H9 (cell line): ENCODE measurements at regions not wholly inside any gene's neighbourhood (a gene's known extent, or its start where the extent isn't known, plus 50 kb on each side); places are given as distances from the start of the nearest gene placed in this dataset.

Source experiments
- DNase-seq: peaks from one replicate; pipeline ENCODE4 v3.0.0-alpha.2; 2017
- H2AFZ ChIP-seq: one replicate; pipeline ENCODE4 v1.6.1; 2013; ENCODE audit warnings: mild to moderate bottlenecking, low read length, control low read depth, moderate library complexity
- H2AK5ac ChIP-seq: 2 replicates; pipeline ENCODE4 v1.6.1; 2013; ENCODE audit warnings: low read length, control low read depth, mixed read lengths; ENCODE audit not compliant: insufficient read length
- H2BK120ac ChIP-seq: one replicate; pipeline ENCODE4 v1.6.1; 2013; ENCODE audit warnings: low read depth, mild to moderate bottlenecking, low read length, control low read depth, inconsistent platforms; ENCODE audit not compliant: poor library complexity, severe bottlenecking
- H2BK12ac ChIP-seq: 2 replicates; pipeline ENCODE4 v1.6.1; 2013; ENCODE audit warnings: low read length, control low read depth, mixed read lengths, low read depth; ENCODE audit not compliant: insufficient read length
- H2BK15ac ChIP-seq: 2 replicates; pipeline ENCODE4 v1.6.1; 2013; ENCODE audit warnings: low read depth, low read length, control low read depth
- H2BK20ac ChIP-seq: one replicate; pipeline ENCODE4 v1.6.1; 2013; ENCODE audit warnings: low read depth, mild to moderate bottlenecking, low read length, control low read depth, inconsistent platforms; ENCODE audit not compliant: poor library complexity, severe bottlenecking
- H2BK5ac ChIP-seq: 2 replicates; pipeline ENCODE4 v1.6.1; 2013; ENCODE audit warnings: low read length, control low read depth, mixed read lengths; ENCODE audit not compliant: insufficient read length
- H3K14ac ChIP-seq: 2 replicates; pipeline ENCODE4 v1.6.1; 2013; ENCODE audit warnings: low read length, control low read depth; ENCODE audit not compliant: insufficient read depth
- H3K18ac ChIP-seq: 2 replicates; pipeline ENCODE4 v1.6.1; 2013; ENCODE audit warnings: low read depth, mild to moderate bottlenecking, mixed read lengths, low read length, control low read depth; ENCODE audit not compliant: insufficient read length
- H3K23ac ChIP-seq: 2 replicates; pipeline ENCODE4 v1.6.1; 2013; ENCODE audit warnings: low read length, control low read depth, mixed read lengths, low read depth; ENCODE audit not compliant: insufficient read length
- H3K23me2 ChIP-seq: 2 replicates; pipeline ENCODE4 v1.6.1; 2013; ENCODE audit warnings: low read depth, mild to moderate bottlenecking, mixed read lengths, low read length, control low read depth; ENCODE audit not compliant: insufficient read length, poor library complexity, severe bottlenecking
- H3K27ac ChIP-seq: 2 replicates; pipeline ENCODE4 v1.5.1; 2013; ENCODE audit warnings: low read length, control low read depth, mixed read lengths, low read depth; ENCODE audit not compliant: insufficient read length
- H3K27me3 ChIP-seq: 2 replicates; pipeline ENCODE4 v1.6.1; 2013; ENCODE audit warnings: low read length, control low read depth, inconsistent platforms; ENCODE audit not compliant: insufficient read depth
- H3K4ac ChIP-seq: 2 replicates; pipeline ENCODE4 v1.6.1; 2013; ENCODE audit warnings: low read depth, mild to moderate bottlenecking, control low read depth, inconsistent platforms, low read length, moderate library complexity
- H3K4me1 ChIP-seq: 2 replicates; pipeline ENCODE4 v1.6.1; 2013; ENCODE audit warnings: low read length, control low read depth, inconsistent platforms; ENCODE audit not compliant: insufficient read depth
- H3K4me2 ChIP-seq: 2 replicates; pipeline ENCODE4 v1.6.1; 2013; ENCODE audit warnings: low read length, control low read depth, mixed read lengths; ENCODE audit not compliant: insufficient read length, insufficient read depth
- H3K56ac ChIP-seq: 2 replicates; pipeline ENCODE4 v1.6.1; 2013; ENCODE audit warnings: low read depth, mild to moderate bottlenecking, mixed read lengths, low read length, control low read depth; ENCODE audit not compliant: insufficient read length
- H3K79me1 ChIP-seq: 2 replicates; pipeline ENCODE4 v1.6.1; 2013; ENCODE audit warnings: low read depth, mild to moderate bottlenecking, moderate library complexity, low read length, control low read depth, inconsistent platforms; ENCODE audit not compliant: insufficient read depth, poor library complexity, severe bottlenecking
- H3K79me2 ChIP-seq: 2 replicates; pipeline ENCODE4 v1.6.1; 2013; ENCODE audit warnings: low read length, control low read depth, inconsistent platforms; ENCODE audit not compliant: insufficient read depth
- H3K9ac ChIP-seq: 2 replicates; pipeline ENCODE4 v1.6.1; 2013; ENCODE audit warnings: low read length, control low read depth, mixed read lengths; ENCODE audit not compliant: insufficient read length; ENCODE audit errors: extremely low read depth
- H3K9me3 ChIP-seq: one replicate; pipeline ENCODE4 v1.6.1; 2013; ENCODE audit warnings: low read depth, low read length, inconsistent platforms; ENCODE audit not compliant: control insufficient read depth
- H3T11ph ChIP-seq: one replicate; pipeline ENCODE4 v1.6.1; 2013; ENCODE audit warnings: mild to moderate bottlenecking, low read length, control low read depth, inconsistent platforms
- H4K20me1 ChIP-seq: one replicate; pipeline ENCODE4 v1.6.1; 2013; ENCODE audit not compliant: control insufficient read depth, insufficient read length, insufficient read depth
- H4K5ac ChIP-seq: 2 replicates; pipeline ENCODE4 v1.6.1; 2013; ENCODE audit warnings: low read depth, mild to moderate bottlenecking, mixed read lengths, low read length, control low read depth; ENCODE audit not compliant: insufficient read length
- H4K8ac ChIP-seq: replicated peaks from 2 replicates; pipeline ENCODE4 v1.6.1; 2013; ENCODE audit warnings: low read length, control low read depth, mixed read lengths, low read depth; ENCODE audit not compliant: insufficient read length
- H4K91ac ChIP-seq: 2 replicates; pipeline ENCODE4 v1.6.1; 2013; ENCODE audit warnings: low read depth, mild to moderate bottlenecking, moderate library complexity, mixed read lengths, low read length, control low read depth; ENCODE audit not compliant: insufficient read length
- H3K27ac Mint-ChIP-seq, 3 experiments: 2 replicates in 2 of 3; 3 replicates in 1 of 3; pipeline ENCODE4 v1.8.0; 2020 to 2021; ENCODE audit warnings: mixed read lengths in 3 of 3, mild to moderate bottlenecking in 1 of 3, moderate library complexity in 1 of 3
- H3K27me3 Mint-ChIP-seq: 2 replicates; pipeline ENCODE4 v1.8.0; 2021; ENCODE audit warnings: low read depth, mild to moderate bottlenecking, moderate library complexity, mixed read lengths
- H3K36me3 Mint-ChIP-seq, 3 experiments: 2 replicates in 2 of 3; 3 replicates in 1 of 3; pipeline ENCODE4 v1.8.0; 2020 to 2021; ENCODE audit warnings: low read depth in 3 of 3, mixed read lengths in 3 of 3; ENCODE audit not compliant: insufficient read depth in 1 of 3
- H3K4me1 Mint-ChIP-seq, 2 experiments: 2 replicates each; pipeline ENCODE4 v1.8.0; 2020; ENCODE audit warnings: mixed read lengths in 2 of 2
- H3K4me3 Mint-ChIP-seq, 2 experiments: 2 replicates in 1 of 2; 3 replicates in 1 of 2; pipeline ENCODE4 v1.8.0; 2020 to 2021; ENCODE audit warnings: mild to moderate bottlenecking in 2 of 2, mixed read lengths in 2 of 2, moderate library complexity in 1 of 2
- H3K9me3 Mint-ChIP-seq, 2 experiments: 2 replicates in 1 of 2; 3 replicates in 1 of 2; pipeline ENCODE4 v1.8.0; 2020; ENCODE audit warnings: mild to moderate bottlenecking in 2 of 2, mixed read lengths in 2 of 2, moderate library complexity in 1 of 2
- WGBS: extraction: QIAGEN DNeasy Blood & Tissue Kit; methylation state at CpG from one replicate; pipeline ENCODE4 v1.1.7; 2013; ENCODE audit warnings: missing lambda C conversion rate, low lambda C conversion rate, mixed read lengths; ENCODE audit not compliant: insufficient read length; ENCODE audit errors: extremely low coverage; 5-methylcytosine and 5-hydroxymethylcytosine counted together
- TF ChIP-seq, protein P1 (sequence below): fragments of 200-600 bp; sonication (generic); conservative IDR thresholded peaks from 3 replicates; pipeline ENCODE4 v1.8.0; 2021; ENCODE audit warnings: antibody characterized with exemption, mild to moderate bottlenecking

- Histone ChIP-seq H3K9me3 (no peaks in the 10 kb centered on the region), H3K27ac (no peak overlapping the region), H3K27me3 (no peaks in the 10 kb centered on the region), H3K4me2 (no peak overlapping the region), H4K91ac (no peak overlapping the region), H3K18ac (no peak overlapping the region), H2BK15ac (no peak overlapping the region), H2BK20ac (no peak overlapping the region), H2BK5ac (no peak overlapping the region), H2AFZ (no peak overlapping the region), H3T11ph (no peak overlapping the region), H3K14ac (no peak overlapping the region), H3K23ac (no peak overlapping the region), H3K4me1 (no peaks in the 10 kb centered on the region), H3K23me2 (no peaks in the 10 kb centered on the region), H3K9ac (no peak overlapping the region), H4K8ac (no peak overlapping the region), H3K4ac (no peak overlapping the region), H4K5ac (no peak overlapping the region), H4K20me1 (no peaks in the 10 kb centered on the region), H2BK12ac (no peak overlapping the region), H3K79me1 (no peaks in the 10 kb centered on the region), H3K79me2 (no peaks in the 10 kb centered on the region), H2BK120ac (no peak overlapping the region), H3K56ac (no peak overlapping the region), H2AK5ac (no peak overlapping the region)
- no peak overlapping the region for H3K27ac Mint-ChIP-seq
- H3K27me3 Mint-ChIP-seq = no peaks in the 10 kb centered on the region
- H3K4me1 Mint-ChIP-seq = no peaks in the 10 kb centered on the region
- DNase-seq = no peak
- H3K4me3 Mint-ChIP-seq = no peak overlapping the region
- H3K36me3 Mint-ChIP-seq = no peaks in the 10 kb centered on the region
- no CpG with 5 or more reads among the region's 2 CpGs for WGBS
- H3K9me3 Mint-ChIP-seq = no peaks in the 10 kb centered on the region
- TF ChIP-seq, protein P1, sequence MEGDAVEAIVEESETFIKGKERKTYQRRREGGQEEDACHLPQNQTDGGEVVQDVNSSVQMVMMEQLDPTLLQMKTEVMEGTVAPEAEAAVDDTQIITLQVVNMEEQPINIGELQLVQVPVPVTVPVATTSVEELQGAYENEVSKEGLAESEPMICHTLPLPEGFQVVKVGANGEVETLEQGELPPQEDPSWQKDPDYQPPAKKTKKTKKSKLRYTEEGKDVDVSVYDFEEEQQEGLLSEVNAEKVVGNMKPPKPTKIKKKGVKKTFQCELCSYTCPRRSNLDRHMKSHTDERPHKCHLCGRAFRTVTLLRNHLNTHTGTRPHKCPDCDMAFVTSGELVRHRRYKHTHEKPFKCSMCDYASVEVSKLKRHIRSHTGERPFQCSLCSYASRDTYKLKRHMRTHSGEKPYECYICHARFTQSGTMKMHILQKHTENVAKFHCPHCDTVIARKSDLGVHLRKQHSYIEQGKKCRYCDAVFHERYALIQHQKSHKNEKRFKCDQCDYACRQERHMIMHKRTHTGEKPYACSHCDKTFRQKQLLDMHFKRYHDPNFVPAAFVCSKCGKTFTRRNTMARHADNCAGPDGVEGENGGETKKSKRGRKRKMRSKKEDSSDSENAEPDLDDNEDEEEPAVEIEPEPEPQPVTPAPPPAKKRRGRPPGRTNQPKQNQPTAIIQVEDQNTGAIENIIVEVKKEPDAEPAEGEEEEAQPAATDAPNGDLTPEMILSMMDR = no peak
Measured at GRCh38 chr3:117005911-117006522, 296.4 kb downstream of the TUSC7 start.
